ENCODE measurements at regions not wholly inside any gene's neighbourhood (a gene's known extent, or its start where the extent isn't known, plus 50 kb on each side); places are given as distances from the start of the nearest gene placed in this dataset.

- H3K27ac ChIP-seq (ENCODE audit: low read depth, low read length): no peak overlapping the region
- FAIRE-seq: no peak
- no peaks in the 10 kb centered on the region for H3K9me3 ChIP-seq (ENCODE audit: insufficient read depth, low read depth, low read length)
- Mint-ChIP-seq H3K36me3 (ENCODE audit: low read depth, unreplicated experiment) (no peaks in the 10 kb centered on the region), H3K4me1 (ENCODE audit: low read depth, unreplicated experiment) (no peaks in the 10 kb centered on the region), H3K27ac (ENCODE audit: unreplicated experiment) (no peak overlapping the region), H3K4me3 (ENCODE audit: unreplicated experiment) (no peak overlapping the region), H3K9me3 (ENCODE audit: unreplicated experiment) (no peaks in the 10 kb centered on the region), H3K27me3 (ENCODE audit: low read depth, unreplicated experiment) (peaks cover 3% of the 10 kb centered on the region)
- no peak for DNase-seq (ENCODE audit: low read depth)
- H3K36me3 ChIP-seq (ENCODE audit: insufficient read depth, low read length): no peaks in the 10 kb centered on the region
- H2AFZ ChIP-seq (ENCODE audit: low read depth, low read length): no peak overlapping the region
- H3K27me3 ChIP-seq (ENCODE audit: insufficient read depth, low read length): no peaks in the 10 kb centered on the region
- H3K4me3 ChIP-seq (ENCODE audit: insufficient read depth, low read depth, low read length): no peak overlapping the region
- no peaks in the 10 kb centered on the region for H4K20me1 ChIP-seq (ENCODE audit: insufficient read depth, low read length)
- no peak overlapping the region for H3K4me2 ChIP-seq (ENCODE audit: low read length)
- no peaks in the 10 kb centered on the region for H3K79me2 ChIP-seq (ENCODE audit: insufficient read depth, low read length)
- H3K4me1 ChIP-seq (ENCODE audit: insufficient read depth, low read length): no peaks in the 10 kb centered on the region
- no peak for TF ChIP-seq CTCF (IDR thresholded peaks at IDR 0.05; ENCODE audit: insufficient read depth, low read depth, low read length)
- TF ChIP-seq EZH2 (IDR thresholded peaks at IDR 0.05; ENCODE audit: insufficient read depth, low read length): no peak
- no peak overlapping the region for H3K9ac ChIP-seq (ENCODE audit: low read length)
Observed at GRCh38 chr10:114723991-114724715, 66.1 kb upstream of the ABLIM1 start.

GRCh38 chr10:114724716-114725106, 66.6 kb upstream of the ABLIM1 start:
- Histone ChIP-seq H3K36me3 (ENCODE audit: insufficient read depth, low read length) (no peaks in the 10 kb centered on the region), H3K9ac (ENCODE audit: low read length) (no peak overlapping the region), H3K9me3 (ENCODE audit: insufficient read depth, low read depth, low read length) (no peaks in the 10 kb centered on the region), H3K27ac (ENCODE audit: low read depth, low read length) (no peak overlapping the region), H2AFZ (ENCODE audit: low read depth, low read length) (no peak overlapping the region), H3K27me3 (ENCODE audit: insufficient read depth, low read length) (no peaks in the 10 kb centered on the region), H3K79me2 (ENCODE audit: insufficient read depth, low read length) (no peaks in the 10 kb centered on the region), H4K20me1 (ENCODE audit: insufficient read depth, low read length) (no peaks in the 10 kb centered on the region), H3K4me2 (ENCODE audit: low read length) (no peak overlapping the region), H3K4me1 (ENCODE audit: insufficient read depth, low read length) (no peaks in the 10 kb centered on the region), H3K4me3 (ENCODE audit: insufficient read depth, low read depth, low read length) (no peak overlapping the region)
- Mint-ChIP-seq H3K4me1 (ENCODE audit: low read depth, unreplicated experiment) (no peaks in the 10 kb centered on the region), H3K4me3 (ENCODE audit: unreplicated experiment) (no peak overlapping the region), H3K36me3 (ENCODE audit: low read depth, unreplicated experiment) (no peaks in the 10 kb centered on the region), H3K27me3 (ENCODE audit: low read depth, unreplicated experiment) (peaks cover 3% of the 10 kb centered on the region), H3K27ac (ENCODE audit: unreplicated experiment) (no peak overlapping the region), H3K9me3 (ENCODE audit: unreplicated experiment) (no peaks in the 10 kb centered on the region)
- DNase-seq (ENCODE audit: low read depth): no peak
- no peak for TF ChIP-seq EZH2 (IDR thresholded peaks at IDR 0.05; ENCODE audit: insufficient read depth, low read length)
- no peak for TF ChIP-seq CTCF (IDR thresholded peaks at IDR 0.05; ENCODE audit: insufficient read depth, low read depth, low read length)
- no peak for FAIRE-seq

GRCh38 chr10:114726820-114727271, 68.8 kb upstream of the ABLIM1 start:
- H3K27me3 ChIP-seq (ENCODE audit: insufficient read depth, low read length): no peaks in the 10 kb centered on the region
- FAIRE-seq (no peak), DNase-seq (ENCODE audit: low read depth) (no peak)
- no peak overlapping the region for H3K4me2 ChIP-seq (ENCODE audit: low read length)
- Mint-ChIP-seq H3K36me3 (ENCODE audit: low read depth, unreplicated experiment) (no peaks in the 10 kb centered on the region), H3K27ac (ENCODE audit: unreplicated experiment) (no peak overlapping the region), H3K27me3 (ENCODE audit: low read depth, unreplicated experiment) (peaks cover 3% of the 10 kb centered on the region), H3K9me3 (ENCODE audit: unreplicated experiment) (no peaks in the 10 kb centered on the region), H3K4me3 (ENCODE audit: unreplicated experiment) (no peak overlapping the region), H3K4me1 (ENCODE audit: low read depth, unreplicated experiment) (no peaks in the 10 kb centered on the region)
- H4K20me1 ChIP-seq (ENCODE audit: insufficient read depth, low read length): no peaks in the 10 kb centered on the region
- no peak overlapping the region for H2AFZ ChIP-seq (ENCODE audit: low read depth, low read length)
- no peak overlapping the region for H3K9ac ChIP-seq (ENCODE audit: low read length)
- no peaks in the 10 kb centered on the region for H3K4me1 ChIP-seq (ENCODE audit: insufficient read depth, low read length)
- no peak for TF ChIP-seq EZH2 (IDR thresholded peaks at IDR 0.05; ENCODE audit: insufficient read depth, low read length)
- TF ChIP-seq CTCF (IDR thresholded peaks at IDR 0.05; ENCODE audit: insufficient read depth, low read depth, low read length): no peak
- no peak overlapping the region for H3K4me3 ChIP-seq (ENCODE audit: insufficient read depth, low read depth, low read length)
- H3K79me2 ChIP-seq (ENCODE audit: insufficient read depth, low read length): no peaks in the 10 kb centered on the region
- H3K36me3 ChIP-seq (ENCODE audit: insufficient read depth, low read length): no peaks in the 10 kb centered on the region
- H3K27ac ChIP-seq (ENCODE audit: low read depth, low read length): no peak overlapping the region
- no peaks in the 10 kb centered on the region for H3K9me3 ChIP-seq (ENCODE audit: insufficient read depth, low read depth, low read length)

Measured in astrocyte (in vitro differentiated cells and primary cell).